ENCODE measurements at regions not wholly inside any gene's neighbourhood (a gene's known extent, or its start where the extent isn't known, plus 50 kb on each side); places are given as distances from the start of the nearest gene placed in this dataset.
A peak's percentile ranks its signal among the peaks of the same experiment; 100 is the strongest.

- FAIRE-seq: no peak
Measured at GRCh38 chr1:168631671-168632400, 55.4 kb downstream of the XCL1 start.

GRCh38 chr1:168634951-168635532 is 58.6 kb downstream of the XCL1 start:
- no peak for FAIRE-seq

GRCh38 chr1:168636200-168636599 is 59.8 kb downstream of the XCL1 start:
- no peak for FAIRE-seq

GRCh38 chr1:168636642-168637111 is 60.3 kb downstream of the XCL1 start:
- FAIRE-seq: no peak

GRCh38 chr1:168637350-168637991 is 61.1 kb downstream of the XCL1 start:
- peak; percentile 60 for FAIRE-seq

- no peak for FAIRE-seq
Measured at GRCh38 chr1:168638884-168639283, 62.5 kb downstream of the XCL1 start.

- no peak for FAIRE-seq
Measured at GRCh38 chr1:168640182-168640581, 63.8 kb downstream of the XCL1 start.

- FAIRE-seq: no peak
Measured at GRCh38 chr1:168640836-168641235, 64.4 kb downstream of the XCL1 start.

- FAIRE-seq: no peak
Measured at GRCh38 chr1:168643152-168643551, 66.7 kb downstream of the XCL1 start.

Measured in TTC549 (cell line).